Fibroblast of lung (primary cell): ENCODE measurements at regions not wholly inside any gene's neighbourhood (a gene's known extent, or its start where the extent isn't known, plus 50 kb on each side); places are given as distances from the start of the nearest gene placed in this dataset.

Experiments
- DNase-seq, 2 donors: peaks; one replicate each; pipeline versions ENCODE4 v3.0.0 to v3.0.0-alpha.2; 2010; ENCODE audit warnings: low read depth in 2 of 2
- H2AFZ ChIP-seq: 2 replicates; pipeline ENCODE4 v1.5.1; 2012; ENCODE audit warnings: low read length, control low read depth, inconsistent platforms
- H3K27ac ChIP-seq: 2 replicates; pipeline ENCODE4 v1.5.1; 2011; ENCODE audit warnings: low read length, control low read depth; ENCODE audit not compliant: insufficient read depth
- H3K27me3 ChIP-seq: 2 replicates; pipeline ENCODE4 v1.5.1; 2011; ENCODE audit warnings: mild to moderate bottlenecking, low read length; ENCODE audit not compliant: control insufficient read depth, insufficient read depth
- H3K36me3 ChIP-seq: 2 replicates; pipeline ENCODE4 v1.5.1; 2011; ENCODE audit warnings: low read length; ENCODE audit not compliant: control insufficient read depth, insufficient read depth
- H3K4me1 ChIP-seq: 2 replicates; pipeline ENCODE4 v1.5.1; 2011; ENCODE audit warnings: low read length; ENCODE audit not compliant: control insufficient read depth, insufficient read depth; ENCODE audit errors: extremely low read depth
- H3K4me2 ChIP-seq: 2 replicates; pipeline ENCODE4 v1.5.1; 2011; ENCODE audit warnings: low read length, control low read depth; ENCODE audit not compliant: insufficient read depth; ENCODE audit errors: extremely low read depth
- H3K4me3 ChIP-seq, 4 experiments: fragments of 200-600 bp in 1 of 4; sonication (generic) in 1 of 4; replicated peaks in 1 of 4; 2 replicates each; pipeline ENCODE4 v1.5.1; 2011 to 2016; ENCODE audit warnings: low read length in 4 of 4, low read depth in 3 of 4, mild to moderate bottlenecking in 3 of 4, control low read depth in 2 of 4, inconsistent platforms in 1 of 4, mixed read lengths in 1 of 4; ENCODE audit not compliant: insufficient read depth in 1 of 4; ENCODE audit errors: control extremely low read depth in 1 of 4
- H3K79me2 ChIP-seq: 2 replicates; pipeline ENCODE4 v1.5.1; 2012; ENCODE audit warnings: mild to moderate bottlenecking, low read length, inconsistent platforms; ENCODE audit not compliant: control insufficient read depth, insufficient read depth
- H3K9ac ChIP-seq: 2 replicates; pipeline ENCODE4 v1.5.1; 2011; ENCODE audit warnings: mild to moderate bottlenecking, low read length, control low read depth; ENCODE audit not compliant: insufficient read depth
- H3K9me3 ChIP-seq: 2 replicates; pipeline ENCODE4 v1.5.1; 2012; ENCODE audit warnings: low read depth, low read length; ENCODE audit not compliant: control insufficient read depth, insufficient read depth
- H4K20me1 ChIP-seq: 2 replicates; pipeline ENCODE4 v1.5.1; 2011; ENCODE audit warnings: low read length; ENCODE audit not compliant: control insufficient read depth, insufficient read depth; ENCODE audit errors: extremely low read depth
- EZH2 ChIP-seq: IDR thresholded peaks from 2 replicates; pipeline ENCODE4 v1.5.1; 2012; ENCODE audit warnings: low read length, control low read depth, mild to moderate bottlenecking; ENCODE audit errors: missing control alignments
- TF ChIP-seq, protein P1 (sequence below), 2 donors: IDR thresholded peaks in 1 of 2; conservative IDR thresholded peaks in 1 of 2; 1 replicate in 1 of 2; 2 replicates in 1 of 2; pipeline ENCODE4 v1.5.1; 2011 to 2012; ENCODE audit warnings: low read length in 2 of 2, control low read depth in 1 of 2, inconsistent platforms in 1 of 2, low read depth in 1 of 2, mild to moderate bottlenecking in 1 of 2

DNA sequence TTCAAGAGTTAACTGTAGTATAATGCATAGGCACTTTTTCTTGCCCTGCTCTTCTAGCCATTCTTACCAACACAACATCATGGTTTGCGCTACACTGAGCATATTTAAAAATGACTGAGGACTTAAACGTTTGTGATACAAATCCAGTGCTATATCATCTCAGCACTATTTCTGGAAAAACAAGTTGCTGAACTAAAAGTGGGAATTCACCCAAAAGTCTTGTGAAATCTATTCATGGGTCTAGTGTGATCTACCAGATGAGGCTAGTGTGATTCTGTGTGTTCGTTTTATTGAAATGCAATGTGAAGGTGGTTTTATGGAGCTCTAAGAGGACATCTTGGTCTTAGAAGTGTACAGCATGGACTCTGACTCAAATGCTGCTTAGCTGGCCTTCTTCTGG, 584.6 kb upstream of the POM121L12 start:
- Histone ChIP-seq H3K36me3 (no peaks in the 10 kb centered on the region), H2AFZ (no peak overlapping the region), H4K20me1 (no peaks in the 10 kb centered on the region), H3K9ac (no peak overlapping the region), H3K4me1 (no peaks in the 10 kb centered on the region), H3K4me3 (no peak overlapping the region), H3K79me2 (no peaks in the 10 kb centered on the region), H3K27ac (no peak overlapping the region), H3K27me3 (no peaks in the 10 kb centered on the region), H3K4me2 (no peak overlapping the region), H3K9me3 (no peaks in the 10 kb centered on the region)
- DNase-seq: no peak
- TF ChIP-seq, protein P1, sequence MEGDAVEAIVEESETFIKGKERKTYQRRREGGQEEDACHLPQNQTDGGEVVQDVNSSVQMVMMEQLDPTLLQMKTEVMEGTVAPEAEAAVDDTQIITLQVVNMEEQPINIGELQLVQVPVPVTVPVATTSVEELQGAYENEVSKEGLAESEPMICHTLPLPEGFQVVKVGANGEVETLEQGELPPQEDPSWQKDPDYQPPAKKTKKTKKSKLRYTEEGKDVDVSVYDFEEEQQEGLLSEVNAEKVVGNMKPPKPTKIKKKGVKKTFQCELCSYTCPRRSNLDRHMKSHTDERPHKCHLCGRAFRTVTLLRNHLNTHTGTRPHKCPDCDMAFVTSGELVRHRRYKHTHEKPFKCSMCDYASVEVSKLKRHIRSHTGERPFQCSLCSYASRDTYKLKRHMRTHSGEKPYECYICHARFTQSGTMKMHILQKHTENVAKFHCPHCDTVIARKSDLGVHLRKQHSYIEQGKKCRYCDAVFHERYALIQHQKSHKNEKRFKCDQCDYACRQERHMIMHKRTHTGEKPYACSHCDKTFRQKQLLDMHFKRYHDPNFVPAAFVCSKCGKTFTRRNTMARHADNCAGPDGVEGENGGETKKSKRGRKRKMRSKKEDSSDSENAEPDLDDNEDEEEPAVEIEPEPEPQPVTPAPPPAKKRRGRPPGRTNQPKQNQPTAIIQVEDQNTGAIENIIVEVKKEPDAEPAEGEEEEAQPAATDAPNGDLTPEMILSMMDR (conservative IDR thresholded peaks at IDR 0.05 in 1 of 2, IDR thresholded peaks at IDR 0.05 in 1 of 2; ENCODE audit: low read depth in 1 of 2, low read length in 2 of 2): no peak
- TF ChIP-seq EZH2: no peak

DNA sequence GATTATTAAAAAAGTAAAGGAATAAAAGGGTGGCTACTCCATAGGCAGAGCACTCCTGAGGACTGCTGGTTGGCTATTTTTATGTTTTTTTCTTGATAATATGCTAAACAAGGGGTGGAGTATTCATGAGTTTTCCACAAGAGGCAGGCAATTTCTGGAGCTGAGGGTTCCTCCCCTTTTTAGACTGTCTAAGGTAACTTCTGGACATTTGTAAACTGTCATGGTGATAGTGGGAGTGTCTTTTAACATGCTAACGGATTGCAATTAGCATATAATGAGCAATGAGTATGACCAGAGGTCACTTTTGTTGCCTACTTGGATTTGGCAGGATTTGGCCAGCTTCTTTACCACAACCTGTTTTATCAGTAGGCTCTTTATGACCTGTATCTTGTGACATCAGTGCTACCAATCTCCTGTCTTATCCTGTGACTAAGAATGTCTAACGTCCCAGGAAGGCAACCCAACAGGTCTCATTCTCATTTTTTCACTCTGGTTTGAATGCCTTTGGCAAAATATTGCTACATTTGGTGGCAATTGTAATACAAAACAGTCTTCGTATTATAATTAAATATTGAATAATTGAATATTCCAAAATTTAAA, 587.8 kb upstream of the POM121L12 start:
- Histone ChIP-seq H3K4me3 (no peak overlapping the region), H3K27me3 (no peaks in the 10 kb centered on the region), H3K4me2 (no peak overlapping the region), H4K20me1 (no peaks in the 10 kb centered on the region), H3K27ac (no peak overlapping the region), H2AFZ (no peak overlapping the region), H3K9ac (no peak overlapping the region), H3K4me1 (no peaks in the 10 kb centered on the region), H3K79me2 (no peaks in the 10 kb centered on the region), H3K36me3 (no peaks in the 10 kb centered on the region), H3K9me3 (no peaks in the 10 kb centered on the region)
- DNase-seq: no peak
- TF ChIP-seq, protein P1 (conservative IDR thresholded peaks at IDR 0.05 in 1 of 2, IDR thresholded peaks at IDR 0.05 in 1 of 2; ENCODE audit: low read depth in 1 of 2, low read length in 2 of 2): no peak
- no peak for TF ChIP-seq EZH2

DNA sequence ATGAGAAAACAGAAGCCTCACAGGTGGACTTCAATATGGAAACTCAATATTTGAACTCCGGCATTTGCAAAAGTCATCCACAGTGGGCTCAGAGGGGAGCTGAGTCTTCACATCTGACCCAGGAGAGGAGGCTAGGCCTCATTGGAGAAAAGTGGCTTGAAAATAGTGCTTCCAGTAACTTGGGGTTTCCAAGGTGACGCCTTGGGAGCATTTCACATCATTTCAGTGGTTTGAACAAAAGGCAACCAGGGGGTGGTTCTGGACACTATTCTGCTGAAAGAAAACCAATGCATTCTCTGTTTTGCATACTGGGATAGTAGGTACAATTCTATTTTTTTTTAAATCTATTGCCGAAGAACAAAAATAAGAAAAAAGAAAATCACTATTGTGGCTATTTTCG, 599.2 kb upstream of the POM121L12 start:
- no peak overlapping the region for H3K4me3 ChIP-seq
- H3K27me3 ChIP-seq: no peaks in the 10 kb centered on the region
- no peak for DNase-seq
- H3K4me1 ChIP-seq: no peaks in the 10 kb centered on the region
- H4K20me1 ChIP-seq: no peaks in the 10 kb centered on the region
- H3K9me3 ChIP-seq: no peaks in the 10 kb centered on the region
- no peak overlapping the region for H3K4me2 ChIP-seq
- H3K36me3 ChIP-seq: no peaks in the 10 kb centered on the region
- H2AFZ ChIP-seq: no peak overlapping the region
- TF ChIP-seq, protein P1 (conservative IDR thresholded peaks at IDR 0.05 in 1 of 2, IDR thresholded peaks at IDR 0.05 in 1 of 2; ENCODE audit: low read depth in 1 of 2, low read length in 2 of 2): no peak
- TF ChIP-seq EZH2: no peak
- H3K9ac ChIP-seq: no peak overlapping the region
- H3K79me2 ChIP-seq: no peaks in the 10 kb centered on the region
- no peak overlapping the region for H3K27ac ChIP-seq
